Suppressor macrophage treated with lipopolysaccharide for 1 hour (primary cell): ENCODE measurements at regions not wholly inside any gene's neighbourhood (a gene's known extent, or its start where the extent isn't known, plus 50 kb on each side); places are given as distances from the start of the nearest gene placed in this dataset.

Experiments
- DNase-seq, 3 donors: peaks; one replicate each; pipeline ENCODE4 v3.0.0-alpha.2; 2020 to 2022

DNA sequence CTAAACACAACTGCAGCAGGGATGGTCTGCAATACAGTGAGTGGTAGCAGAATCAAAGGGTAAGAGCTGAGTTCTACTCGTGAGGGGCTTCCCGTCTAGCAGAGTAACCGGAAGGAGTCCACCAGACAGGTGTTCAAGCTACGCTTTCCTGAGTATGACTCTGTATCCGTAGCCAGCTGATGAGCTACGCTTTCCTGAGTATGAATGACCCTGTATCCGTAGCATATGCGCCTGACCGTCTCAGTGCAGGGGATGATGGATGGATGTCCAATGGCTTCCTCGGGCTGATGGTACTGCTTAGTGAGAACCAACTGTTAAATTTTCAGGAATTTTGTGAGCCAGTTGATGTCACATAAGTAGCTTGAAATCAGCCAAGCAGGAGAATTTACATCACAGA, 244.1 kb upstream of the MYT1L start:
- no peak for DNase-seq

DNA sequence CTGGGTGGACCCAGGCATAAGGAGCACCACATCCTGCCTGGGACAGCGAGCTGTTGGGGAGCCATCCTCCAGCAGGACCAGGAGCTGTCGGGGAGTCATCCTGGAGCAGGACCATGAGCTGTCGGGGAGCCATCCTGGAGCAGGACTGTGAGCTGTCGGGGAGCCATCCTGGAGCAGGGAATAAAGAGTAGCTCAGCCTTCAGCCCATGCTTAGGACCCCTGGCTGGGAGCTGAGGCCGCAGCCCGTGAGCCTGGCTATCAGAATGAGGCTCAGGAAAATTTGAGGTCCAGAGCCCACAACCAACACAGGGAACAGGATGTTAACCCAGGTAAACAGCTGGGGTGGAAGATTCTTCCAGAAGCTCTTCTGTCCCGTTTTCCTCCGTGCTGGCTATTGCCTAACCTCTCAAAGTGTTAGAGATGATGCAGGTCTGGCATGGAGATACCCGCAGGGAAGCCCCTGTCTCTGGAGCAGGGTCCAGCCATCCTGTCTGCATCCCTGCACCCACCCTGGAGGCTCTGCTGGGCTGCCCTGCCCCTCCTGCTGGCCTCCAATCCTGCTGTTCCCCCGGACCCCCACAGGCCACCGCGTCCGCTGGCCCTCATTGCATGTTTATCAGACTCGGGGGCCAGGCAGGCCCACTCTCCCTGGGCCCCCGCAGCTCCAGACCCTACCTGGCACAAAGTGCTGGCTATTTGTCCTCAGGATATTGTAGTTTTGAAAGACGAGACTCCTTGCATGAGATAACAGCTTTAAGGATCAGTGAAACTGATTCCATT, 243.5 kb upstream of the MYT1L start:
- DNase-seq, result no peak

DNA sequence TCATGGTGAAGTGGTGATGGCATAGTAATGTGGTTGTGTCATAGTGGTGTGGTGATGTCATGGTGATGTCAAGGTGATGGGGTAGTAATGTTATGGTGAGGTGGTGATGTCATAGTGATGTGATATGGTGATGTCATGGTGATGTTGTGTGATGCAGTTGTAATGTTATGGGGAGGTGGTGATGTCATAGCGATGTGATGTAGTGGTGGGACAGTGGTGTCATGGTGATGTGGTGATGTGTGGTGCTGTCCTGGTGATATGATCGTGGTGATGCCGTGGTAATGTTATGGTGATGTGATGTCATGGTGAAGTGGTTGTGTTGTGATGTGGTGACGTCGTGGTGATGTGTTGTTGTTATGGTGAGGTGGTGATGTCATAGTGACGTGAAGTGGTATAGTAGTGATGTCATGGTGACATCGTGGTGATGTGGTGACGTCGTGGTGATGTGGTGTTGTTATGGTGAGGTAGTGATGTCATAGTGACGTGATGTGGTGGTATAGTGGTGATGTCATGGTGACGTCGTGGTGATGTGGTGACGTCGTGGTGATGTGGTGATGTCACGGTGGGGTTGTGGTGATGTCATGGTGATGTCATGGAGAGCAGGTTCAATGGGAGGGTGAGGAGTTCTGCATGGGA, 242.7 kb upstream of the MYT1L start:
- peak in 2 of 3 donors; percentile 9 to 14 for DNase-seq

DNA sequence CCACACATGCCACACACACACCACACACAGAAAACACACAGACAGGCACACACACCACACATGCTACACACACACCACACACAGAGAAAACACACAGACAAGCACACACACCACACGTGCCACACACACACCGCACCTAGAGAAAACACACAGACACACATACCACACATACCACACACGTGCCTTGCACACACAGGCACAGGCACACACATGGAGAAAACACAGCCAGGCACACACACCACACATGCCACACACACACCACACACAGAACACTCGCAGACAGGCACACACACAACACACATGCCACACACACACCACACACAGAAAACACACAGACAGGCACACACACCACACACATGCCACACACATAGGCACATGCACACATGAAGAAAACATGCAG, 242.1 kb upstream of the MYT1L start:
- DNase-seq, result no peak

DNA sequence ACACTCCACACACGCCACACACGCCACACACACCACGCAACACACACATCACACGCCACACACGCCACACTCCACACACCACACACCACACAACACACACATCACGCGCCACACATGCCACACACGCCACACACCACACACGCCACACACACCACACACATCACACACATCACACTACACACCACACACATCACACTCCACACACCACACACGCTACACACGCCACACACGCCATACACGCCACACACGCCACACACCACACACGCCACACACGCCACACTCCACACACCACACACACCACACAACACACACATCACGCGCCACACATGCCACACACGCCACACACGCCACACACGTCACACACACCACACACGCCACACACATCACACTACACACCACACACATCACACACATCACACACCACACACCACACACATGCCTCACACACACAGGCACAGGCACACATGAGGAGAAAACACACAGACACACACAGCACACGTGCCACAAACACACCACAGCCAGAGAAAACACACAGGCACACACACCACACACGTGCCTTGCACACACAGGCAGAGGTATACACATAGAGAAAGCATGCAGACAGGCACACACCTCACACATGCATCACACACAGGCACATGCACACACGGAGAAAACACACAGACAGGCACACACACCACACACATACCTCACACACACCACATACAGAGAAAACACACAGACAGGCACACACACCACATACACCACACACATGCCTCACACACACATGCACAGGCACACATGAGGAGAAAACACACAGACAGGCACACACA, 241.5 kb upstream of the MYT1L start:
- DNase-seq, result no peak

DNA sequence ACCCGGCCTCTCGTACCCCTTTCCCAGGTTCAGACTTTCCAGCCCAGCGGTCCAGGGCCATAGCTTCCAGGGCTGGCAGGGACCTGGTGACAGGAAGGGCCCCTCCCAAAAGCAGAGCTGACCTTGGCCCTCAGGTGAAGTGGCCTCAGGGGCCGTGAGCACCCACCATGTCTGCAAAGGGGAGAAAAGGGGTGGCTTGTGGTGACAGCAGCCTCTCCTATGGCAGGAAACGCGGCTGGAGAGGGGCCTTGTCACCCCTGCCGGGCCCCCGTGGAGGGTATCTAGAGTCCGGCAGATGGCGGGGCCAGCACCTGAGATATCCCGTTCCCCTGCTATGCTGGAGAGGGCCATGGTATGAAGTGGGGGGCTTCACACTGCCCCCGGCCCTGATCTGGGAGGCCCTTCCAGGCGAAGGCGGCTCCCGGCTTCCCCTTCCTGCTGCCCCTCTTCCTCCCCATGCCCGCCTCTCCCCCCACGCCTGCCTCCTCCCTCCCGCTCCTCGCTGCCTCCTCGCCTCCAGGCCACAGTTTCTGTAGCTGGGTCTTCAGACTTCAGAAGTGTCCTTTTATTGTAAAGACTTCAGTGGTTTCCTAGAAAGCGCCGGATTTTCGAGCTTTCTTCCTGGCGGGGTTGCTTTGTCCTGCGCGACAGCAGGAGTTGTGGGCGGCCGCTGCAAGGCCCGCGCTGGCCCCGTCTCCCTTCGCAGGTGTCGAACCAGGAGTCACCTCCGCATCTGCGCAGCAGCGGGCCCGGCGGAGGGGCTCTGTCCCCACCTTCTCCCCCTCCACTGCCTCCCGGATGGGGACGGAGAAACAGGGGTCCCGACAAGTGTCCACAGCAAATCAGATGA, 240.5 kb upstream of the MYT1L start:
- no peak for DNase-seq

DNA sequence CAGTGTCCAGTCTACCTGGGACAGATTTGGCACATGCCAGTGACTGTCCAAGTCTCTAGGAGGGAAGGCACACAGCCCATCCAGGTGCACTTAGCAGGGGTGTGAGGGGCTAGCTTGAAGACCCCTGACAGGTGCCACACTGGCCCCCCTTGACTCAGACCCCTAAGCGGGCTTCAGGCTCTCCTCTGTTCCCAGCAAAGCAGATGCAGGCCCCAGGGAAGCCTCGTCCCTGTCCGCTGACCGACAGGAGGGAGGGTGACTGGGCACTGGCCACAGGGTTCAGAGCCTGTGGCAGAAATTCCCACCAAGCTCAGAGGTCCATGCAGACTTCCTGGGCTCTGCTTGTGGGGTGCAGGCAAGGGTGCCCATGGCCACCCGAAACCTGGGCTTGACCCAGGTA, 239.8 kb upstream of the MYT1L start:
- no peak for DNase-seq

DNA sequence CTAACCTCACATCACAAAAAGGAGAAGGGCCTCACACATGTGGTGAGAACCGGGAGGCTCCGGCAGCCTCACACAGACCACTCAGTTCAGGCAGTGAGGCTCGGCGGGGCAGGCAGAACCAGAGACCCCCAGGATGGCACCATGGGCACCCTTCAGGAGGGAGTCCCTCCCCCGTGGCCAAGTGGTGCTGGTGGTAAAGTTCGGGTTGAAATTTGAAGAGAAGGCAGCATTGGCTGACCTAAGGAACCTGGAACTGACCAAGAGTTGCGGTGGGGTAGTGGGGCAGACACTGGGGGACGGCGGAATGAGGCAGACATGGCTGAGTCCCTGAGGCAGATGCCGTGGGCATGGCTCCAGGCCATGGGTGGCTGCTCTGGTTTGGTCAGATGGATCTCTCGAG, 239.3 kb upstream of the MYT1L start:
- DNase-seq, result no peak

DNA sequence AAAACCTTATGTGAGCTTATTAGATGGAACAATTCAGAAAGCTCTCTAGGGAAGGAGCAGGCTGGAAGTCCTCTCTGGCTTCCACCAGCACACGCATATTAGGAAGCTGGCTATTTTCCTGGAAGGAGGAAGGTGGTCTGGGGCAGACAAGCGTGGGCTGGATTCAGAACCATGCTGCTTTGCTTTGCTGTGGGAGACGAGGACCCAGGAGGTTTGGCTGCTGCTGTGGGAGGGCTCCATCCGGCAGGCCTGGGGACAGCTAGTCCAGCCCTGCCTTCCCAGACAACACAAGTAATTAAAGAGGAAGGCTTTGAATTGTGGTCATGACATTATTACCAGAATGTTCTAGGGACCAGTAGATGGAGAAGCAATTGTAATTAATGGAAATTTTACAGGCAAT, 238.8 kb upstream of the MYT1L start:
- DNase-seq, result no peak

DNA sequence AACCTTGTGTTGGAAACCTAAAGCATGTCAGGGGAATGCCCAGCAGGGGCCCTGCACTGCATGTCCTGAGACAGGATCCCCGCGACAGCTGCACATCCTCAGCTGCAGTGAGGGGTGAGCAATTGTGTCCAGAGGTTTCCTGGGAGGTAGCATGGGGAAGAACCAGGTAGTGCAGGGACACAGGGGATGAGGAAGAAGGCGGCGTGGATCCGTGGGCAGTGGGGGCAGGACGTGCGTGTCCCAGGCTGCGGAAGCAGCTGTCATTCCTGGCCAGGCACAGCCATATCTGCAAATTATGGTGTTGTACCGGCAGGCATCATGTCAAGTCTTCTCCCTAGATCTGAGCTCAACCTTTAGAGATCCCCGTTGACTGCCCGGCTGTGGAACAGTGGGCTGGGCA, 238.2 kb upstream of the MYT1L start:
- no peak for DNase-seq

DNA sequence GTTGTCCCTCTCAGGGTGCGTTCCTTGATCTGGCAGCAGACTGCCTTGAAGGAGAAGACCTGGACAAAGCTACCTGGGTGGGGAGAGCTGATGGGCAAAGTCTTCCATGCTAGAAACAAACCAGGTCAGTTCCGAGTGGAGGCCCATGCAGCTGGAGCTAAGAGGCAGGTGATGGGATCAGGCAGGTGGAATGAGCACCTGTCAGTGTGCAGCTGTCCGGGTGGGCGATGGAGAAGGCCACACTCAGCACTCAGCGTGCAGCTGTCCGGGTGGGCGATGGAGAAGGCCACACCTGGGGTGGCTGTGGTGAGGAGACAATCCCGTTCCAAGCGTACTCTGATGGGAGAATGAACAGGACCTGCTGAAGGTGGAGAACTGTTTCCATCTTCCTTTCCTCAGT, 237.3 kb upstream of the MYT1L start:
- DNase-seq, result no peak

DNA sequence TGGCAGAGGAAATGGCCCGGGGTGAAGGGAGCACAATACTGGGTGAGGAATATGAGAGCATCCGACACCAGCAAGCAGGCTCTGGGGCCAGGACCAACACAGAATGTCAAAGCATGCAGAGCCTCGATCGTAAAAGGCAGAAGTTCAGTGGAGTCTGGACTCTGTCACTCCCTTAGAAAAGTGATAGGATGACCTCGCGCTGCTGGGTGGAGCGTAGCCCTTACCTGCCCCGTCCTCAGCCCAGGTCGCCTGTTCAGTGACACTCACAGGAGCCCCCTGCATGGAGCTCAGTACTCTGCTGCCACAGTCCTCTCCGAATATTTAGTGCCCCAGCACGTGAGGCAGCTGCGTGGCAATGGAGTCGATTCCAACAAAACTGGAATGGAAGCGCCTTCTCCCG, 236.7 kb upstream of the MYT1L start:
- DNase-seq, result no peak

DNA sequence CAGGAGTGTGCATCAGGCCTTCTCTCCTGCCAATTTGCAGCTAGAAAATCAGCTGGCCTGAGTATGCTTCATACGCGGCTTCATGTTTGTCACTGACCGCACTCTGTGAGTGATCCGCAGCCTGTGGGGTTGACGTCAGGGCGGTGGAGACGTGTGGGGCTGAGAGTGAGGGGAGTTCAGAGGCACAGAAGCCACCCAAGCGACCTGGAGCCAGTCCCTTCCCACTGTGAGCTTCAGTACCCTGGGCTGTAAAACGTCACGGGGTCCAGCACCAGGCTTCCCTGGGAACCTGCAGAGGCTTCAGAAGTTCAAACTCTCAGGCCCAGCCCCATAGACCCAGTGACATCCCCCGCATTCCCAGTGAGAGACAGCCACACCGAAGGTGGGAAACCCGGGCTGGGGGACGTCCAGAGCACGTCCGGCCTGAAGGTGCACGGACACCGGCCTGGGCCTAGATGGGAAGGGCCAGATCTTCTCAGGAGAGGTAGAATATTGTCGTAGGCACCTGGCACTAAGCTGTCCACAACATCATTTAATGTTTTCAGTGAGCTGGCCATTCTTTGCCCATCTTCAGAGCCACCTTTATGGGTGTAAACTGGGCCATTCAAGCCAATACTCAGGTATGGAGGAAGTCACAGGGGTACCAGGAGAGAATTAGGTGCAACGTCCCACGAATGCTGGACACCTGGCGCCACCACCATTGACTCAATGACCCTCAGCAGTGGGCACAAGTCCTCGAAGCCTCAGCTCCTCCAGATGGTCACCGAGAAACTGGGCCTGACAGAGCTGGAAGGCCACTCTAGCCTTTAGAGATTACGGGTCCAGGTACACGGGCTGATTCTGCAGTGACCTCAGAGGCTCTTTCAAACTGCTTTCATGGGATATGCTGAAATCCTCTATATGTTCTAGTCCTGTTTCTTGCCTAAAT, 235.6 kb upstream of the MYT1L start:
- DNase-seq, result no peak

DNA sequence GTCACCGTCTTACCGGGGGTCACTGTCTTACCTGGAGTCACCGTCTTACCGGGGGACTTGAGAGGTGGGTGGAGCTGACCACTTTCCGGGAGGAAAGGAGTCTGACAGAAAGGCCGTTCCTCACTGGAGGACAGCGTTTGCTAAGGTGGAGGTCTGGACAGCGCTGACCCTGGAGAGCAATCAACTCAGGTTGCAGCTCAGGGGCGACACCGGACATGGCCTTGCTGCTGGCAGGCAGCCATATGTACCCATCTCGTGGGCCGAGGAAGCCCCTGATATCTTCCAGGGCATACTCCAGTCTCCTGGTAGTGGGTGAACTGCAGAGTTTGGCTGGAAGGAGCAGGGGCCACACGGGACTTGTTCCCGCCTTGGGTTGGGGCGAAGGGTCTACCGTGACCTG, 234.6 kb upstream of the MYT1L start:
- DNase-seq, result no peak

DNA sequence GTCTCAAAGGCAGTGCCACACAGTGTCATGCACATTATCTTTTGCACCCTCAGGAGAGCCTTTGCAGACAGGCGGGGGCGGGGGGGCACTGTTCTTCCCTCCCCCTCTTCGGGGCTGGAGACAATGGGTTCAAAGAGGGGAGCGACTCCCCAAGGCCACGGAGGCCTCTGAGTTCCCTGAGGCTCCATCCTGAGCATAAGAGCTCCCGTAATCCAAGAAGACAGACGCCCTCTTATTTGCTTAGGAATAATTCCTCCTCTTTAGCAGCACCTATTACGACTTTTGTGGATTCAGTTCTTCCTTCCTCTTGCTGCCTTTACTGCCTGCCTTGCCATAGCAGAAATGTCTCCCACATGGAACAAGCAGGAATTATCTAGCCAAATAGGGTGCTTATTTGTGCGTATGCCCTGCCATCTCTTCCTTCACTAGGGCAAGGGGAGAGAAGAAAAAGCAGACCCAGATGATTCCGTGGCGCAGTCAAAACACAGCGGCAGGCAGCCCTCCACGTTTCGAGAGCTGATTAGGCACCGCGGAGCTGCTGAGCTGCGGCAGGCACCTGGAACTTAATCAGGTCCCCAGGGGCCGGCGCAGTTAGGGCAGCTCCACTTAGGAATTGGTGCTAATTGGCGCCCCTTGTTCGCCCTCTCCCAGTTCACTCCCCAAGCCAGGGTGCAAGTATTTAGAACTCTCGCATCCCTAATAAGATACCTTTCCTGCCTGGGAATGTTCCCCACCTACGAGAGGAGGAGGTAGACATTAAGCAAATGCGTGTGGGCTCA, 233.4 kb upstream of the MYT1L start:
- no peak for DNase-seq

DNA sequence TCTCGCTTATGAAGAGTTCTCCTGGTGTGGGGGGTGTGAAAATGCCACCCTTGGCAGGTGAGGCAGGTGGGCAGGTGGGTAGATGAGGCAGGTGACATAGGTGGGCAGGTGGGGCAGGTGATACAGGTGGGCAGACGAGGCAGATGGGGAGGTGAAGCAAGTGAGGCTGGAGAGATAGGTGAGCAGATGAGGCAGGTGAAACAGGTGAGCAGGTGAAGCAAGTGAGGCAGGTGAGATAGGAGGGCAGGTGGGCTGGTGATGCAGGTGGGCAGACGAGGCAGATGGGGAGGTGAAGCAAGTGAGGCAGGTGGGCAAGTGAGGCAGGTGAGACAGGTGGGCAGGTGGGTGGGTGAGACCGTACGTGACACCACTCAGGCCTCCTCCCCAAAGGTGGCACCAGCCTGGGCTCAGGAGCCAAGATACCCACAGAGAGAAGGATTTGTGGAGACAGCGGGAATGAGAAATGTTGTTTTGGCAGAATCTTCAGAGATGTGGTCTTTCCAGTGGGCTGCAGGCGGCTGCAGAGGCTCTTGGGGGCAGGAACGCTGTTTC, 232.3 kb upstream of the MYT1L start:
- no peak for DNase-seq

DNA sequence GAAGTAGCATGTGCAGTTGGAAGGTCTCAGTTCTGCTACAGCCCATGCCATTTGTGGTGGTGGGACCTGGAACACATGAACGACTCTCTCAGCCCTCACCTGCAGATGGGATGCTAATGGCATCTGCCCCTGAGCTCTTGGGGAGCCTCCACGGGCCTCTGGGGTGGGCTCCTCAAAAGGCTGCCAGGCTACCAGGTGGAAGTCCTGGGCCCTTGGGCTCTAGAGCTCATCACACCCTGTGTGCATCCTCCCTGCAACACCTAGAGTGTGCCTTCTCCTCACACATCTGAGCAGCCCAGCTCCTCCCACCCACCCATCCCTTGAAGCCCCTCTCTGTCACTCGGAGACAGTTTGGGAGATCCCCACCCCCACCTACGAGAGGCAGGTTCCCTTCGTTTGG, 231.8 kb upstream of the MYT1L start:
- DNase-seq, result no peak

DNA sequence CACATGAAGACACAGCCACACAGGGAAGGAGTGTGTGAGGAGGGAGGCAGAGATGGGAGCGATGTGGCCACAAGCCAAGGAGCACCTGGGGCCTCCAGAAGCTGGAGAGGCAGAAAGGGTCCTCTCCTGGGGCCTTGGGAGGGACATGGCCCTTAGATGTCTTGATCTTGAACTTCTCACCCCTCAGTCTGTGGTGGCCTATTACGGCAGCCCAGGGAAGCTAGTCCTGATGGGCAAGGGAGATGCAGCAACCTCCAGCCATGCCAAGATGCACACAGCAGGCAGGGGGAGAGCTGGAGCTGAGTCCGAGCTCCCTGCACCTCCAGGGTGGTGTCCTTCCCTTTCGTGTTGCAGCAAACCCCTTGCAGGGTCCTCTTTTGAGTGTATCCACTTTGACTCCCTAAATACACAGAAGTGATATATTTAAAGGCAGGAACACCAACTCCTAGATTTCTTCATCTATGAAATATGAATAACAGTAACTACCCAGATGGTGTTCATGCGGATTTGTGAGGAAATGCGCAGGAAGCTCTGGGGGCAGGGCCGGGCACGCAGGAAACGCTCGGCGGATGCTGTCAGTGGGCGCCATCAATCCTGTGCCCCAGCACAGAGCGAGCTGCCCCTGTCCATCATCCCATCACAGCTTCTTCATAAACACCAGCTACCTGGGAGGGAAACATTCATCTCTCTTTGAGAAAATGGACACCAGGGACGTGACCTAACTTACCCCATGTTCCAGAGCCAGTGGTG, 230.4 kb upstream of the MYT1L start:
- no peak for DNase-seq

DNA sequence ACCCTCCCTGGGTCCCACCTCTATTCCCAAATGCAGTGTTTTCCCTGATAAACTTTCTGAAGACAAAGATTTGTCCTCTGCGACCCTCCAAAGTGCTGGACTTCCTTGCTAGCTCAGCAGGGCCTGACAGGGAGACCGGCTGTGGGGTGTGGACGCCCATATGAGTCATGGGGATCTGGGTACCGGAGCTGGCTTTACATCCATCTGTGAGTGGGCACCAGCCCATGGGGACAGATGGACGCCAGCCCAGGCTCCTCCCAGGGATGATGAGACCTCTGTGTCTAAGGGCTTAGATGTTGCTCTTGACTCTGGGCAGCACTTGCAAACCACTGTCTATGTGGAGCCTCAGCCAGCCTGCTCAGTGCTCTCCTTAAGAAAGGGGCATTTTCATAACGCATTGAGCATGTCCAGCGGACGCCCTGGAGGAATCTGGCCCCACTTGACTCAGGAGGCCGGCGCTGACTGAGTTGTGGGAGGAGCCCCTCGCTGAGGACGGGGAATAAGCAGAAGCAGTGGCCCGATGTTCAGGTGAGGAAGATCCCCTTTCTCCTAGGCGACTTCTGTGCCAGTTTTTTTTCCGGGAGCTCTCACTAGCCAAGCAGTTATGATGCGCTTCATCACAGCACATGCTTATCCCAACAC, 229.4 kb upstream of the MYT1L start:
- no peak for DNase-seq
